ENCODE measurements at regions not wholly inside any gene's neighbourhood (a gene's known extent, or its start where the extent isn't known, plus 50 kb on each side); places are given as distances from the start of the nearest gene placed in this dataset.

GRCh38 chr2:129188451-129188850, 791.0 kb upstream of the RAB6C start:
- Histone ChIP-seq H3K9ac (replicated peaks; ENCODE audit: extremely low read depth, insufficient read depth, low read length) (no peak overlapping the region), H3K27ac (ENCODE audit: insufficient read depth, low read depth, low read length) (no peak overlapping the region), H3K9me3 (replicated peaks; ENCODE audit: control insufficient read depth, insufficient read depth, low read length) (peaks cover 2% of the 10 kb centered on the region), H3K4me1 (ENCODE audit: control insufficient read depth, extremely low read depth, insufficient read depth, low read length) (no peaks in the 10 kb centered on the region), H4K20me1 (replicated peaks; ENCODE audit: control insufficient read depth, extremely low read depth, insufficient read depth, low read length) (no peaks in the 10 kb centered on the region), H3K4me3 (replicated peaks in 1 of 3; ENCODE audit: insufficient read depth in 1 of 3, low read depth in 1 of 3, low read length in 3 of 3) (no peak overlapping the region), H2AFZ (ENCODE audit: low read depth, low read length) (no peak overlapping the region), H3K79me2 (ENCODE audit: control insufficient read depth, insufficient read depth, low read length) (no peaks in the 10 kb centered on the region), H3K9me1 (replicated peaks; ENCODE audit: control insufficient read depth, extremely low read depth, insufficient read depth, low read length) (no peaks in the 10 kb centered on the region), H3K4me2 (ENCODE audit: insufficient read depth, low read length) (no peak overlapping the region), H3K36me3 (ENCODE audit: control insufficient read depth in 2 of 2, extremely low read depth in 1 of 2, insufficient read depth in 2 of 2, low read length in 2 of 2) (no peaks in the 10 kb centered on the region), H3K27me3 (ENCODE audit: control insufficient read depth in 2 of 2, insufficient read depth in 2 of 2, low read length in 2 of 2) (no peaks in the 10 kb centered on the region)
- TF ChIP-seq MAX (IDR thresholded peaks at IDR 0.05; ENCODE audit: insufficient read depth, insufficient read length) = no peak
- no peak for TF ChIP-seq FOS (IDR thresholded peaks at IDR 0.05; ENCODE audit: borderline replicate concordance, insufficient read depth, low read length)
- TF ChIP-seq GATA2 (IDR thresholded peaks at IDR 0.05; ENCODE audit: insufficient read depth, insufficient read length, low read depth, low read length) = no peak
- no peak for TF ChIP-seq EZH2 (IDR thresholded peaks at IDR 0.05; ENCODE audit: borderline replicate concordance, low read depth, low read length, severe bottlenecking)
- DNase-seq (ENCODE audit: low read depth, low spot score) (no peak), FAIRE-seq (no peak)
- dilution Hi-C loops (cut with MboI; ENCODE audit: extremely low pct_ligation_motif_present, low sequenced_read_pairs) (no loop called here), intact Hi-C loops (cut with micrococcal nuclease) (no loop called here)
- CTCF ChIA-PET = no interaction called here
- BruUV-seq (replicated peaks) = no TSS peak
- POLR2A ChIA-PET = no interaction called here

- Histone ChIP-seq H3K36me3 (ENCODE audit: control insufficient read depth in 2 of 2, extremely low read depth in 1 of 2, insufficient read depth in 2 of 2, low read length in 2 of 2) (no peaks in the 10 kb centered on the region), H3K9me3 (replicated peaks; ENCODE audit: control insufficient read depth, insufficient read depth, low read length) (peaks cover 2% of the 10 kb centered on the region), H3K4me2 (ENCODE audit: insufficient read depth, low read length) (no peak overlapping the region), H3K27me3 (ENCODE audit: control insufficient read depth in 2 of 2, insufficient read depth in 2 of 2, low read length in 2 of 2) (no peaks in the 10 kb centered on the region), H3K4me3 (replicated peaks in 1 of 3; ENCODE audit: insufficient read depth in 1 of 3, low read depth in 1 of 3, low read length in 3 of 3) (no peak overlapping the region), H2AFZ (ENCODE audit: low read depth, low read length) (no peak overlapping the region), H3K27ac (ENCODE audit: insufficient read depth, low read depth, low read length) (no peak overlapping the region), H3K4me1 (ENCODE audit: control insufficient read depth, extremely low read depth, insufficient read depth, low read length) (no peaks in the 10 kb centered on the region), H3K9me1 (replicated peaks; ENCODE audit: control insufficient read depth, extremely low read depth, insufficient read depth, low read length) (no peaks in the 10 kb centered on the region), H4K20me1 (replicated peaks; ENCODE audit: control insufficient read depth, extremely low read depth, insufficient read depth, low read length) (no peaks in the 10 kb centered on the region), H3K9ac (replicated peaks; ENCODE audit: extremely low read depth, insufficient read depth, low read length) (no peak overlapping the region), H3K79me2 (ENCODE audit: control insufficient read depth, insufficient read depth, low read length) (no peaks in the 10 kb centered on the region)
- dilution Hi-C loops (cut with MboI; ENCODE audit: extremely low pct_ligation_motif_present, low sequenced_read_pairs) (no loop called here), intact Hi-C loops (cut with micrococcal nuclease) (no loop called here)
- FAIRE-seq (no peak), DNase-seq (ENCODE audit: low read depth, low spot score) (no peak)
- ChIA-PET CTCF (no interaction called here), POLR2A (no interaction called here)
- BruUV-seq (replicated peaks) = no TSS peak
- TF ChIP-seq MAX (IDR thresholded peaks at IDR 0.05; ENCODE audit: insufficient read depth, insufficient read length) (no peak), POLR2A (IDR thresholded peaks at IDR 0.05; ENCODE audit: low read depth, low read length) (no peak), POLR2AphosphoS5 (IDR thresholded peaks at IDR 0.05; ENCODE audit: insufficient read depth, low read depth, low read length) (no peak), GATA2 (IDR thresholded peaks at IDR 0.05; ENCODE audit: insufficient read depth, insufficient read length, low read depth, low read length) (no peak), JUN (IDR thresholded peaks at IDR 0.05; ENCODE audit: borderline replicate concordance, insufficient read depth, insufficient read length, low read depth) (no peak), EZH2 (IDR thresholded peaks at IDR 0.05; ENCODE audit: borderline replicate concordance, low read depth, low read length, severe bottlenecking) (no peak), CTCF (IDR thresholded peaks at IDR 0.05; ENCODE audit: extremely low read depth in 1 of 2, insufficient read depth in 1 of 2, low read depth in 1 of 2, low read length in 2 of 2) (no peak), FOS (IDR thresholded peaks at IDR 0.05; ENCODE audit: borderline replicate concordance, insufficient read depth, low read length) (no peak), MYC (IDR thresholded peaks at IDR 0.05; ENCODE audit: low read depth, low read length) (no peak)
Observed at GRCh38 chr2:129189617-129190319, 789.7 kb upstream of the RAB6C start.
